ENCODE measurements at regions not wholly inside any gene's neighbourhood (a gene's known extent, or its start where the extent isn't known, plus 50 kb on each side); places are given as distances from the start of the nearest gene placed in this dataset.

- no peak overlapping the region for H3K27ac ChIP-seq (ENCODE audit: extremely low read depth, low read depth, low read length)
- no peaks in the 10 kb centered on the region for H3K36me3 ChIP-seq (ENCODE audit: control insufficient read depth in 2 of 2, insufficient read depth in 1 of 2, low read length in 2 of 2)
- POLR2A ChIA-PET: no interaction called here
- CTCF ChIA-PET: no interaction called here
- no peaks in the 10 kb centered on the region for H3K9me3 ChIP-seq (ENCODE audit: control insufficient read depth, insufficient read depth, low read depth, low read length)
- H3K4me1 ChIP-seq (ENCODE audit: control insufficient read depth, insufficient read depth, low read length): no peaks in the 10 kb centered on the region
- no peak for TF ChIP-seq OSR2 (tag by site-specific recombination; IDR thresholded peaks at IDR 0.05)
- TF ChIP-seq ZNF202 (tag by site-specific recombination; IDR thresholded peaks at IDR 0.05; ENCODE audit: borderline replicate concordance): no peak
- TF ChIP-seq PRDM4 (tag by site-specific recombination; IDR thresholded peaks at IDR 0.05): no peak
- H3K4me3 ChIP-seq (ENCODE audit: low read depth, low read length): no peak overlapping the region
Measured at GRCh38 chr5:6236858-6237481, 141.4 kb downstream of the MED10 start.

GRCh38 chr5:6236170-6236793 lies 142.1 kb downstream of the MED10 start:
- Histone ChIP-seq H3K4me1 (ENCODE audit: control insufficient read depth, insufficient read depth, low read length) (no peaks in the 10 kb centered on the region), H3K36me3 (ENCODE audit: control insufficient read depth in 2 of 2, insufficient read depth in 1 of 2, low read length in 2 of 2) (no peaks in the 10 kb centered on the region), H3K9me3 (ENCODE audit: control insufficient read depth, insufficient read depth, low read depth, low read length) (no peaks in the 10 kb centered on the region), H3K4me3 (ENCODE audit: low read depth, low read length) (no peak overlapping the region), H3K27ac (ENCODE audit: extremely low read depth, low read depth, low read length) (no peak overlapping the region)
- ChIA-PET POLR2A (no interaction called here), CTCF (no interaction called here)
- TF ChIP-seq ZNF449 (tag by site-specific recombination; IDR thresholded peaks at IDR 0.05) (no peak), ZNF585B (tag by site-specific recombination; IDR thresholded peaks at IDR 0.05) (no peak), KLF10 (tag by site-specific recombination; IDR thresholded peaks at IDR 0.05) (no peak), ZNF112 (tag by site-specific recombination; IDR thresholded peaks at IDR 0.05) (no peak), ZNF341 (tag by site-specific recombination; IDR thresholded peaks at IDR 0.05; ENCODE audit: low read depth) (no peak), HOXC10 (CRISPR knock-in tag; IDR thresholded peaks at IDR 0.05) (no peak)

- Histone ChIP-seq H3K4me3 (ENCODE audit: low read depth, low read length) (no peak overlapping the region), H3K9me3 (ENCODE audit: control insufficient read depth, insufficient read depth, low read depth, low read length) (no peaks in the 10 kb centered on the region), H3K27ac (ENCODE audit: extremely low read depth, low read depth, low read length) (no peak overlapping the region), H3K4me1 (ENCODE audit: control insufficient read depth, insufficient read depth, low read length) (no peaks in the 10 kb centered on the region), H3K36me3 (ENCODE audit: control insufficient read depth in 2 of 2, insufficient read depth in 1 of 2, low read length in 2 of 2) (no peaks in the 10 kb centered on the region)
- CTCF ChIA-PET: no interaction called here
- TF ChIP-seq IKZF3 (tag by site-specific recombination; IDR thresholded peaks at IDR 0.05) (no peak), ZSCAN4 (tag by site-specific recombination; IDR thresholded peaks at IDR 0.05) (no peak), ZNF433 (tag by site-specific recombination; IDR thresholded peaks at IDR 0.05; ENCODE audit: low read depth) (no peak), ZNF146 (tag by site-specific recombination; IDR thresholded peaks at IDR 0.05) (no peak)
- POLR2A ChIA-PET: no interaction called here
Measured at GRCh38 chr5:6235726-6236125, 142.6 kb downstream of the MED10 start.
